Ovary (tissue), 3 donors: ENCODE measurements at regions not wholly inside any gene's neighbourhood (a gene's known extent, or its start where the extent isn't known, plus 50 kb on each side); places are given as distances from the start of the nearest gene placed in this dataset.

Experiments
- EP300 ChIP-seq: sonication (generic); formaldehyde crosslinking; IDR thresholded peaks from one replicate; pipeline ENCODE4 v1.6.1; 2017; ENCODE audit warnings: antibody characterized with exemption
- TF ChIP-seq, protein P1 (sequence below), 3 donors: fragments of 450-650 bp in 2 of 3; fragments of 200-600 bp in 1 of 3; IDR thresholded peaks; one replicate each; pipeline versions ENCODE4 v1.5.1 to v1.8.0; 2016 to 2022; ENCODE audit warnings: antibody characterized with exemption in 3 of 3, mild to moderate bottlenecking in 1 of 3
- donor health status: DM: no; HTN: no; CAD: no.

DNA sequence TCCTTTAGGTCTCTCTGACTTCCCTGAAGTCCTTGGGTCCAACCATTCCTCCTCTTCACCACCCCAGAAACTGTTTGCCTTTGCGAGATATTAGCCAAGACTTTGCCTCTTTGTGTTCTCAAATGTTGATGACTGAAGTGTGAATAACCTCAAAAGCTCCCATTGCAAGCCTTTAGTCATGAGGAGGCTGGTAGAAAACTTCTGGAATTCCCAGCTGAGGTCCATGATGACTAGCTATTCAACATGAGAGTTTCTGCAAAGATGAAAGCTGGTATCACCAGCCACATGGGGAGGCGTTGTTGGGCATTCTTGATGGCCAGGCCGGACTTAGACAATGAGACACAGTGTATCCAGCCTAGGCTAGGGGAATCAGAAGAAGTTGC is 111.7 kb downstream of the TBX5 start:
- TF ChIP-seq, protein P1, sequence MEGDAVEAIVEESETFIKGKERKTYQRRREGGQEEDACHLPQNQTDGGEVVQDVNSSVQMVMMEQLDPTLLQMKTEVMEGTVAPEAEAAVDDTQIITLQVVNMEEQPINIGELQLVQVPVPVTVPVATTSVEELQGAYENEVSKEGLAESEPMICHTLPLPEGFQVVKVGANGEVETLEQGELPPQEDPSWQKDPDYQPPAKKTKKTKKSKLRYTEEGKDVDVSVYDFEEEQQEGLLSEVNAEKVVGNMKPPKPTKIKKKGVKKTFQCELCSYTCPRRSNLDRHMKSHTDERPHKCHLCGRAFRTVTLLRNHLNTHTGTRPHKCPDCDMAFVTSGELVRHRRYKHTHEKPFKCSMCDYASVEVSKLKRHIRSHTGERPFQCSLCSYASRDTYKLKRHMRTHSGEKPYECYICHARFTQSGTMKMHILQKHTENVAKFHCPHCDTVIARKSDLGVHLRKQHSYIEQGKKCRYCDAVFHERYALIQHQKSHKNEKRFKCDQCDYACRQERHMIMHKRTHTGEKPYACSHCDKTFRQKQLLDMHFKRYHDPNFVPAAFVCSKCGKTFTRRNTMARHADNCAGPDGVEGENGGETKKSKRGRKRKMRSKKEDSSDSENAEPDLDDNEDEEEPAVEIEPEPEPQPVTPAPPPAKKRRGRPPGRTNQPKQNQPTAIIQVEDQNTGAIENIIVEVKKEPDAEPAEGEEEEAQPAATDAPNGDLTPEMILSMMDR (IDR thresholded peaks at IDR 0.05), result no peak
- TF ChIP-seq EP300, result no peak
